Heart right ventricle (tissue), 16 donors: ENCODE measurements at regions not wholly inside any gene's neighbourhood (a gene's known extent, or its start where the extent isn't known, plus 50 kb on each side); places are given as distances from the start of the nearest gene placed in this dataset.

Experiments
- ATAC-seq, 8 donors: fragments of 200-7000 bp; cut with Tn5 transposase; one replicate each; pipeline ENCODE4 v1.9.1; 2020; ENCODE audit warnings: mild to moderate bottlenecking in 8 of 8, moderate library complexity in 8 of 8, moderate number of reproducible peaks in 1 of 8
- DNase-seq, 2 donors: peaks; one replicate each; pipeline ENCODE4 v3.0.0-alpha.2; 2020
- H3K27ac ChIP-seq, 10 donors: fragments of 200-600 bp; sonication (generic) in 2 of 10; one replicate each; pipeline versions ENCODE4 v1.5.0 to v1.8.0; 2020 to 2022; ENCODE audit warnings: mild to moderate bottlenecking in 3 of 10
- H3K27me3 ChIP-seq, 7 donors: fragments of 200-600 bp; one replicate each; pipeline ENCODE4 v1.8.0; 2021 to 2022; ENCODE audit warnings: mild to moderate bottlenecking in 2 of 7
- H3K36me3 ChIP-seq, 9 donors: fragments of 200-600 bp; sonication (generic) in 1 of 9; one replicate each; pipeline versions ENCODE4 v1.5.0 to v1.8.0; 2020 to 2022; ENCODE audit warnings: mild to moderate bottlenecking in 2 of 9
- H3K4me1 ChIP-seq, 9 donors: fragments of 200-600 bp; sonication (generic) in 1 of 9; one replicate each; pipeline versions ENCODE4 v1.5.0 to v1.8.0; 2020 to 2022; ENCODE audit warnings: mild to moderate bottlenecking in 4 of 9
- H3K4me3 ChIP-seq, 10 donors: fragments of 200-600 bp; sonication (generic) in 2 of 10; one replicate each; pipeline versions ENCODE4 v1.5.0 to v1.8.0; 2020 to 2022; ENCODE audit warnings: mild to moderate bottlenecking in 7 of 10, moderate library complexity in 2 of 10
- H3K9me3 ChIP-seq, 11 donors: fragments of 200-600 bp in 10 of 11; sonication (generic) in 2 of 11; one replicate each; pipeline versions ENCODE4 v1.5.0 to v1.8.0; 2013 to 2022; ENCODE audit warnings: mild to moderate bottlenecking in 2 of 11, control low read depth in 1 of 11, moderate library complexity in 1 of 11
- CTCF ChIP-seq, 9 donors: fragments of 200-600 bp; sonication (generic) in 2 of 9; IDR thresholded peaks; one replicate each; pipeline versions ENCODE4 v1.5.0 to v1.8.0; 2021 to 2022; ENCODE audit warnings: antibody characterized with exemption in 9 of 9, mild to moderate bottlenecking in 5 of 9, moderate library complexity in 1 of 9
- WGBS, 2 donors: extraction: QIAGEN DNeasy Blood & Tissue Kit; methylation state at CpG; one replicate each; pipeline ENCODE4 v1.1.7; 2013; ENCODE audit warnings: inconsistent platforms in 1 of 2; 5-methylcytosine and 5-hydroxymethylcytosine counted together
- intact Hi-C, 10 donors: fragments of 100-400 bp; cut with DNase I; formaldehyde crosslinking; loops; one replicate each; pipeline versions ENCODE4 v1.11.1 to v1.14.2; 2022
- donor health status: Arrhythmogenic right ventricular cardiomyopathy.
- donor health status: ischemic (EF 13 %, LVEDD 7.1; RV severe dilation, severe dysfunction).
- donor health status: healthy with polysubstance abuse.
- donor health status: DM: no; HTN: yes; CAD: no.
- donor health status: DM: no; HTN: no; CAD: no.
- donor health status: ischemic (EF 25% LVEDD 6.9; RV normal size, moderate dysfunction).
- donor health status: ischemic (EF 25% LVEDD 5.7; RV mildly dilated, moderate dysfunction).
- donor health status: healthy.
- donor health status: DM: yes; HTN: yes; CAD: no.
- donor health status: Ischemic cardiomyopathy.
- donor health status: ischemic (EF 35%, LVEDD 5.7; RV mildly dilated, moderate dysfunction).
- donor health status: nonischemic (EF 11% LVEDD 7.7; RV severe dilation, severe dysfunction).
- donor health status: DM: yes; HTN: yes; CAD: no.
- donor health status: PGD.
- donor health status: ischemic (EF 29% LVEDD 5.4; RV normal size, mild dysfunction).
- donor health status: nonischemic (EF 23%, LVEDD 6.1; RV moderate dilation, normal function).

- ATAC-seq (no peak), DNase-seq (no peak)
- H3K27me3 ChIP-seq, result no peaks in the 10 kb centered on the region
- H3K36me3 ChIP-seq, result no peaks in the 10 kb centered on the region
- no peak for TF ChIP-seq CTCF (IDR thresholded peaks at IDR 0.05)
- H3K4me3 ChIP-seq, result no peak overlapping the region
- intact Hi-C loops, result no loop called here
- no peaks in the 10 kb centered on the region for H3K4me1 ChIP-seq
- H3K9me3 ChIP-seq, result peaks cover 0 to 22% (median 7%) of the 10 kb centered on the region in 11 donors
- WGBS, 2 donors, result 94 to 96% methylated on average over 15 of the region's 15 CpGs
- no peak overlapping the region for H3K27ac ChIP-seq
These were observed 473.5 kb upstream of the MYT1L start for GRCh38 chr2:2804528-2804927.

- H3K27me3 ChIP-seq, result peaks cover 0 to 4% (median 0%) of the 10 kb centered on the region in 7 donors
- no peak overlapping the region for H3K27ac ChIP-seq
- peak in 1 of 2 donors; percentile 1 for DNase-seq
- no peak for ATAC-seq
- intact Hi-C loops, result no loop called here
- H3K9me3 ChIP-seq, result peaks cover 0 to 22% (median 7%) of the 10 kb centered on the region in 11 donors
- no peak for TF ChIP-seq CTCF (IDR thresholded peaks at IDR 0.05)
- no peaks in the 10 kb centered on the region for H3K36me3 ChIP-seq
- 62 to 69% methylated on average over 3 of the region's 3 CpGs for WGBS, 2 donors
- H3K4me3 ChIP-seq, result no peak overlapping the region
- no peaks in the 10 kb centered on the region for H3K4me1 ChIP-seq
These were observed 470.4 kb upstream of the MYT1L start for GRCh38 chr2:2801458-2801857.

GRCh38 chr2:2800697-2801096, 469.6 kb upstream of the MYT1L start:
- ATAC-seq (no peak), DNase-seq (no peak)
- Histone ChIP-seq H3K4me1 (no peaks in the 10 kb centered on the region), H3K27me3 (peaks cover 0 to 8% (median 0%) of the 10 kb centered on the region in 7 donors), H3K4me3 (no peak overlapping the region), H3K9me3 (peaks cover 0 to 22% (median 7%) of the 10 kb centered on the region in 11 donors), H3K36me3 (no peaks in the 10 kb centered on the region), H3K27ac (no peak overlapping the region)
- intact Hi-C loops, result no loop called here
- WGBS, 2 donors, result 85 to 88% methylated on average over 3 of the region's 3 CpGs
- no peak for TF ChIP-seq CTCF (IDR thresholded peaks at IDR 0.05)

- H3K27ac ChIP-seq, result no peak overlapping the region
- DNase-seq (no peak), ATAC-seq (no peak)
- peaks cover 0 to 22% (median 7%) of the 10 kb centered on the region in 11 donors for H3K9me3 ChIP-seq
- H3K4me1 ChIP-seq, result no peaks in the 10 kb centered on the region
- intact Hi-C loops, result no loop called here
- H3K27me3 ChIP-seq, result peaks cover 0 to 10% (median 0%) of the 10 kb centered on the region in 7 donors
- no peak overlapping the region for H3K4me3 ChIP-seq
- no peak for TF ChIP-seq CTCF (IDR thresholded peaks at IDR 0.05)
- H3K36me3 ChIP-seq, result no peaks in the 10 kb centered on the region
- WGBS, 2 donors, result 48 to 54% methylated on average over 1 of the region's 1 CpG
These were observed 468.9 kb upstream of the MYT1L start for GRCh38 chr2:2800001-2800400.
